Activated CD4-positive, alpha-beta T cell treated with anti-CD3 and anti-CD28 coated beads for 4 hours (primary cell): ENCODE measurements at regions not wholly inside any gene's neighbourhood (a gene's known extent, or its start where the extent isn't known, plus 50 kb on each side); places are given as distances from the start of the nearest gene placed in this dataset.

ENCODE experiments used
- DNase-seq, 2 donors: peaks; one replicate each; pipeline ENCODE4 v3.0.0-alpha.2; 2020

GRCh38 chr18:78586586-78586985 is 393.0 kb upstream of the SALL3 start:
- no peak for DNase-seq

DNA sequence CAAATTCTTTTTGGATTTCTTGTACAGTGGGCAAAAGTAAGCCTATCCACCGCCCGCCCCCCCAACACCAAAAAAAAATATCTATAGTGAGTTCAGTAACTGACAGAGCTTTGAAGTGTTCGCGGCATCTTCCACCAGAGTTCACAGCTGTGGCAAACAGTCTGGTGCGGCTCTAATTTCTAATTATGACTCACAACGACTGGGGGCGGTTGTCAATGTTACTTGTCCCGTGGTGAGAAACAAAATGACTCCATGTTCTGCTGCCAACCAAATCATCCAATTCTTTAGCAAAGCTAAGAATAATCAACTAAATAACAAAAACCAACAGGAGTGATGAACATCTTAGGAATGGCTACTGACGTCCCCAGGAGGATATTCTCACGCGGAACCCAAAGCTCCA is 392.5 kb upstream of the SALL3 start:
- no peak for DNase-seq

DNA sequence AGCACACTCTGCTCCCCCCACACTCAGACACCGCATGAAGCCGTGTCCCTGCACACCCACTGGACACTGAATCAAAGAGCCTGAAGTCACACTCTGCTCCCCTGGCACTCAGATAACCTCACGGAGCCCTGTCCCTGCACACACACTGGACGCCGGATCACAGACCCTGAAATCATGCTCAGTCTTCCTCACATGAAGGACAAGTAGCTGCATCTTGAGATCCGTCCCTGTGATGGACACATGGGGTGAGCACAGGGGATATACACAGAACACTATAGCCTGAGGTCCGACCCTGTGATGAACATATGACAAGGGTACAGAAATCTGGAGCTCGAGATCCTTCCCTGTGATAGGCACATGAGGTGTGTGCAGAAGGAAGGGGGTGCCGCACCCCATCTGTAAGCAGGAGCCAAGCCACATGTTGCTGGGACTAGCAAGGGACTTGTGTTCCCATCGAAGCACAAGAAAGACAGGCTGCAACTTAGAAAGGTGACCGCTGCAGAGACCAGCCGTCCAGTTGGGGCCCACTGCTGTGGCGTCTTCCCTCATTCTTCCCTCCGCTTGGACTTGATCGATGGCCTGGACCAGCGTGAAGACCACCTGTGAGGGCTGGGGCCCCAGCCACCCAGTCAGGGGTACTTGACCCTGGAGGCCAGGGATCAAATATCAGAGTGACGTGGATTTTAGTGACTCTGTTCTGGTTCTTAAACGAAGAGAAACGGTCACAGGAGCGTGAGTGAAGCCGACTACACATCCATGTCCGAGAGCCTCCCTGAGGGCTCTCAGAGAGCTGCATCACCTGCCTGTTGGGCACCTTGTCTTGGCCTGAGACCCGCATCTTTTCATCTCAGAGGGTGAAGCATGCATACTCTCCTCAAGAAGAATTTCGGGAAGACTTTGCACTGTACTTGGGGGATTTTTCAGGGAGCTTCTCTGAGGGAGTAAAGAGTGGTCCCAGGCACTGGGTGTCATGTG is 391.7 kb upstream of the SALL3 start:
- no peak for DNase-seq

GRCh38 chr18:78589916-78590437 is 389.6 kb upstream of the SALL3 start:
- no peak for DNase-seq

GRCh38 chr18:78595453-78595852 is 384.2 kb upstream of the SALL3 start:
- DNase-seq: no peak

GRCh38 chr18:78595924-78596573 is 383.6 kb upstream of the SALL3 start:
- no peak for DNase-seq

DNA sequence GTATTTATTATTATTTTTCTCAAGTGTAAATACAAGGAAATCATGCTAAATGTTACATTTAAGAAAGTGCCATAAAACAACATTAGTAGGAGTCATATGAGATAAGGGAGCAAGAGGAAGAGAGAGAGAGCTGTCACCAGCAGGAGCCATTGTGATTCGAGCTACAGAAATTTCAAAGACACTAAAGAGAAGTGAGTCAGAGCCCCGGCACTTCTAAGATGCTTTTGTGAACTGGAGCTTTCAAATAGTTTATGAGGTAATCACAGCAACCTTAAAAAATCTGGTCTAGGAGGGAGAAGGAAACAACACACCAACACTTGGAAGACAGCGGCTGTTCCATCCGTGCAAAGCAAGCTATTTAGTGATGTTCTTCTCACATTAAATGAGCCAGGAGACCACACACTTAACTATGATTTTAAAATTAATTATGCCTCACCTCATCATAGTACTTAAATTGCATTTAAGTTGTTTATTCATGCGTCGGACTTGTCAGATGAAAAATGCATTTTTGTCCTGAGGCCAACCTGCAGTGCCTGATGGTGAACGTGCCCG is 382.7 kb upstream of the SALL3 start:
- no peak for DNase-seq

GRCh38 chr18:78601349-78601748 is 378.3 kb upstream of the SALL3 start:
- no peak for DNase-seq

DNA sequence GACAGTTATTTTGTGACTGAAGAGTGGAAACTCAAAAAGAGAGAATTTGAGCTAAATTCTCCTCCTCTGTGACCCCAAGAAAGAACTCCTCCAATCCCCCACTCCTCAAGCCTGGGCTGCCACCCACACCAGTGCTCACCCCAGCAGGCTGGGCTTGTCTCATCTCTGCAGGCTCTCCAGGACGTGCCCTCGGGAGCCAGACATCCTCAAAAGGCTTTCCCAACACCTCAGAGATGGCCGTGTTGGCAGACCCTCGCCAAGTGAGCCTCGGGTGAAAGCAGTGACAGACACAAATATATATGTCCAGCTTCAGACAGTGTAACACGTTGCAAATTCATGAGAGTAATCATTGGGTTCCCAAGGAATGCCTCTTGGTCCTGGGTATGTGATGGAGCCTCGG is 377.7 kb upstream of the SALL3 start:
- no peak for DNase-seq

- DNase-seq: no peak
Measured at GRCh38 chr18:78602430-78602829, 377.2 kb upstream of the SALL3 start.

DNA sequence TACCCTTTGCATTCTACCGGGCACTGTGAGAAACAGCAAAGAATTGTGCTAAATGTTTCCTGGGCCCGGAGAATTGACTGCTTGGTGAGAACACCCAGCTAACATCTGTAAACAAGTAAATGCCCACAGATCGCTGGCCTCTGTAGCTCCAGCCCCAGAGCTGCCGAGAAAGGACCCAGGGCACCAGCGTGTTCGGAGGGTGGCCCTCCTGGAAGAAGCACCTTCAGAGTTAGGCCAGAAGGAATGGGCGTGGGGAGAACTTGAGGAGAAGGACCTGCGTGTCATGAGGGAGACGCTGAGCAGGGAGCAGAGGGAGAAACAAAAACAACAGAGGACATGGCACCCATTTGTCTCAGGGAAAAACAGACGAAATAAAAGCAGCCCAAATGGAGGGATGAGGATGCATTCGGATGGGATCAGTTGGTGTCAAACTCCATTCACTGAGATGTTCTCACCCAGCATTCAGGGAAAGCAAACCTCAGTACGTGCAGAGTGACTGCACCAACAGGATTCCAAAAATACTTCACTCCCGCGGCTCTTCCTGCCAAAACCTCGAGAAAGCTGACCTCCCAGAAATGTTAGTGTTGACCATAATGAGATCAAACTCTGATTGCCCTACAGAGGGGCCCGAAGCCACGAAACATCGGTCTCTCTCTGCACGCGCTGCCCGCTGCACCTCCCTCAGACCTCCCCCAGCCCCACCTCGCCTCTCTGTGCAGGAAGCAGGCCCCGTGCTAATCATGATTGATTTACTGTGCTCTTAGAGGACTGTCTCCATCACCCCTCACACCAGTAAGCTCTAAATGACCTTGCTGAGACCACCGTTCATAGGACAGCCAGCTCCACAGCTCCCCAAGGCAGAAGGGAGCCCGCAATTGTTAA is 376.3 kb upstream of the SALL3 start:
- no peak for DNase-seq

- no peak for DNase-seq
Measured at GRCh38 chr18:78605255-78605654, 374.4 kb upstream of the SALL3 start.

DNA sequence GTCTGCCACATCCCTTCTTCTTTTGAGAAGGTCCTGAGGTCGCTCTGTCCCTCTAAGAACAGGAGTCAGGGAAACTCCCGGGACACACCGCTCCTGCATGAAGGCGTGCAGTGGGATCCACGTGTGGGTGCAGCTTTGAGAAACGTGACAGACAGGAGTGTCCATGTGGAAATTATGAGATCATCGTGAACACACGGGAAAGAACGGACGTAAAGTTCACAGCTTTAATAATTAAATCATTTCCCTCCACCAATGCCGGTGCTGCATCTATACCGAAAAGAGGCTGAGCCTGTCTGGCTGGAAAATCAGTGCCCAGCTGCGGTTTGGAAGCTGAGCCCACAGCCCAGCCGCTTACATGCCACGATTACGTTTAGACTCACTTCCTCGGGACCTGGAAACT is 372.4 kb upstream of the SALL3 start:
- DNase-seq: no peak

GRCh38 chr18:78607784-78608183 is 371.8 kb upstream of the SALL3 start:
- no peak for DNase-seq

DNA sequence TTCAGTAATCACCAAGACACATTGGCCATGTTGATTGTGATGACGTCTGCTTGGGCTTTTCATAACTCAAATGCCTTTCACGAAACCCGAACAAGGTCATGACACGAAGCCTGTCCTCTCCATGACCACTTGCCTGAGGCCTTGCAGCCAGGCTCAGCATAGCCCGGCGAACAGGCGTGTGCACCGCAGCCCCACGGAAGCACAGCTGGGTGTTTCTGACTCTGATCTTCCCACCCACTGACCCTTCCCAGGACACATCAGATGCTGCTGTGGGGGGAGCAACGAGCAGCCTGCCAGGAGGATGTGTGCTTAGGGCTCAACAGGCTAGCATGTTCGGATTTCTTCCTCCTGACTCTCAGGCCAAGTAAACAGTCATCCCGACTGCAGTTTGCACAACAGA is 369.4 kb upstream of the SALL3 start:
- DNase-seq: no peak

DNA sequence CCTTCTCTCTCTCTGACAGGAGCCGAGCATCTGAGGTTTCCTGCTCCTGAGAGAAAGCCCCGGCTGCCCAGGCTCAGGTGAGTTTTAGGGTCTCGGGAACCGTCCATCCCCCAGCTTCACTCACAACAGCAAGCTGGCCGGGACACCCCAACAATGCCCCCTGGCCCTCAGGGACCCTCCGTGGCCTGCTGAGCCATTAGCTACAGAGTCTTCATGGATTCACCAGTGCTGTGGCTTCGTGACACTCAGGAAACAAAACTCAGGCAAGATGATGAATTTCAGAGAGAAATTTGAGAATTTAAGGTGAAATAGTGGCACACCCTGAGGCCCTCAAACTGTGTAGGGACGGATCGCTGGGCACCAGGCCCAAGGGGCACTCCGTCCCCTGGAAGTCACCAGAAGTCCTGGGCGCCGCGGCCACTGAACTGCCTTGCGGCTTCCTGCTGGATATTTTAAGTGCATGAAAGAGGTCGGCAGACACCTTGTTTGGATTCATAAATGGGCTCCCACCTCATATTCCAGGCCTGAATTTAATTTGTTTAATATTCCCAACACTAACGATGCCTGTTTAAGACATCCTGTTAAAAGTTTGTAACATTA is 368.3 kb upstream of the SALL3 start:
- no peak for DNase-seq

DNA sequence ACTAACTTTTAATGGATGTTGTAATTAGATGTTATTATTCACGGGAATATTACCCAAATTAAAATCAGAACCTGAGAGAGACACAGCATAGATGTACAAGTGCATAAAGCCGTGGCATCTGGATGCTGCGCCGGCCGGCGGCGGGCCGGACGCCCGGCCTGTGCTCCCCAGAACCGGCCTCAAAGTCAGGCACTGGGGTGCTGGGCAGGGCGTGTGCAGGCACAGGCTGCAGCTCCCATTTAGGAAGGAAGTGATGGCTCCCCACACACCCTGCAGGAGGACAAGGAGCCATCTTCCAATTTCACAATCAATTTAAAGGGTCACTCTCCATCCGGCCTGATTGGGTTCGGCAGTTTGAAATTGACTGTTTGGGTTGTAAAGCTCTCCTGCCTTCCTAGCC is 367.7 kb upstream of the SALL3 start:
- DNase-seq: no peak

DNA sequence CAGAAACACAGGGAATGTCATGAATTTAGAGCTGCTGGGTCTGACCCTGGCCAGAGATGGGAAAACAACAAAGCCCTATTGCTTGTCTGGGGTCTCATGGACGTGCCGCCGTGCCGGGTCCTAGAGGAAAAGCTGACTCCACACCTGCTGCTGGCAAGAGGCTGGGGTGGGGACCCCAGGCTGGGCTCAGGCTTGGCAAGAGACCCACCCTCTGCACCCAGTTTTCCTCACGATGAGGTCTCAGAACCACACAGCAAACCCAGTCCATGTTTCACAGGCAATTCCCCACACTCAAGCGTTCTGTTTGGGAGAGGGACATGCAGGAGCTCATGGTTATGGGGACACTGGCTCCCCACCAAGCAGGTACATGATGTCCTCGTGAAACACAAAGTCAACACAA is 367.3 kb upstream of the SALL3 start:
- no peak for DNase-seq

DNA sequence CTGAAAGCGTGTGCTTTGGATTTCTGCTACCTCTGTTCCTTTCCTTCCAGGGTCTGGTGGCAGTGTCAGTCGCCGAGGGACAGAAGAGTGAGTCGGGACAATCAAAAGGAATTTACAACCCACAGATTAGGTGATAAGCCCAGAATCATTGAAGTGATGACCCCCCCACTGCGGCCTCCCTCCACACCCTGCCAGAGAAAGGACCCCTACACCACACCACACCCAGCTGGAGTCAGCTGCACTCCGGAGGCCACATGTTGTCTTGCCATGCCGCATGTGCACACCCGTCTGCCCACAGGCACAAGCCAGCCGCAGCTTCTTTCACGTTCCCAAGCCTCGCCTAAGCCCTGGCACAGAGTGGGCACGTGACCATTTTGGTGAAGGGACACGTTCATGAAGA is 366.8 kb upstream of the SALL3 start:
- no peak for DNase-seq

GRCh38 chr18:78618726-78619125 is 360.9 kb upstream of the SALL3 start:
- DNase-seq: no peak

- DNase-seq: no peak
Measured at GRCh38 chr18:78619854-78620253, 359.8 kb upstream of the SALL3 start.

GRCh38 chr18:78620326-78620725 is 359.3 kb upstream of the SALL3 start:
- no peak for DNase-seq
